Fibroblast of skin of back (primary cell): ENCODE measurements at regions not wholly inside any gene's neighbourhood (a gene's known extent, or its start where the extent isn't known, plus 50 kb on each side); places are given as distances from the start of the nearest gene placed in this dataset.
"Not testable (repeated sequence)": the region's sequence is repeated elsewhere in the genome, so short reads cannot be mapped to it uniquely, and the experiment has no call there.

Experiments used
- DNase-seq: peaks from one replicate; pipeline ENCODE4 v3.0.0-alpha.2; 2013

- no peak for DNase-seq
These were observed 412.1 kb downstream of the CYLC2 start for GRCh38 chr9:103407260-103407659.

- no peak for DNase-seq
These were observed 414.9 kb downstream of the CYLC2 start for GRCh38 chr9:103410059-103410458.

- no peak for DNase-seq
These were observed 432.6 kb downstream of the CYLC2 start for GRCh38 chr9:103427696-103428095.

- no peak for DNase-seq
These were observed 435.3 kb downstream of the CYLC2 start for GRCh38 chr9:103430469-103430868.

- DNase-seq: no peak
These were observed 436.7 kb downstream of the CYLC2 start for GRCh38 chr9:103431809-103432208.

GRCh38 chr9:103444176-103444575 is 449.0 kb downstream of the CYLC2 start:
- DNase-seq: no peak

GRCh38 chr9:103458826-103459225 is 463.7 kb downstream of the CYLC2 start:
- DNase-seq: no peak

GRCh38 chr9:103471241-103471640 is 476.1 kb downstream of the CYLC2 start:
- no peak for DNase-seq

GRCh38 chr9:103474156-103474555 is 479.0 kb downstream of the CYLC2 start:
- DNase-seq: no peak

GRCh38 chr9:103483471-103484096 is 488.5 kb downstream of the CYLC2 start:
- DNase-seq: no peak

- no peak for DNase-seq
These were observed 490.0 kb downstream of the CYLC2 start for GRCh38 chr9:103485138-103485537.

GRCh38 chr9:103514767-103515166 is 519.6 kb downstream of the CYLC2 start:
- no peak for DNase-seq

- DNase-seq: no peak
These were observed 527.3 kb downstream of the CYLC2 start for GRCh38 chr9:103522409-103522808.

GRCh38 chr9:103530934-103531333 is 535.8 kb downstream of the CYLC2 start:
- DNase-seq: peak; percentile 1

- DNase-seq: no peak
These were observed 538.2 kb downstream of the CYLC2 start for GRCh38 chr9:103533318-103533717.

GRCh38 chr9:103537426-103537825 is 542.3 kb downstream of the CYLC2 start:
- DNase-seq: no peak

- DNase-seq: no peak
These were observed 548.8 kb upstream of the SMC2 start for GRCh38 chr9:103545260-103545659.

GRCh38 chr9:103552712-103553111 is 541.4 kb upstream of the SMC2 start:
- no peak for DNase-seq

GRCh38 chr9:103574056-103574455 is 520.1 kb upstream of the SMC2 start:
- peak; percentile 4 for DNase-seq

GRCh38 chr9:103586721-103587120 is 507.4 kb upstream of the SMC2 start:
- DNase-seq: no peak

- no peak for DNase-seq
These were observed 492.8 kb upstream of the SMC2 start for GRCh38 chr9:103601287-103601686.

GRCh38 chr9:103611950-103612349 is 482.2 kb upstream of the SMC2 start:
- not testable (repeated sequence) for DNase-seq

- DNase-seq: no peak
These were observed 478.1 kb upstream of the SMC2 start for GRCh38 chr9:103615994-103616393.

- DNase-seq: no peak
These were observed 477.1 kb upstream of the SMC2 start for GRCh38 chr9:103617046-103617445.

- DNase-seq: no peak
These were observed 468.8 kb upstream of the SMC2 start for GRCh38 chr9:103625161-103625804.
